ENCODE measurements at regions not wholly inside any gene's neighbourhood (a gene's known extent, or its start where the extent isn't known, plus 50 kb on each side); places are given as distances from the start of the nearest gene placed in this dataset.
"Not testable (repeated sequence)": the region's sequence is repeated elsewhere in the genome, so short reads cannot be mapped to it uniquely, and the experiment has no call there.

DNA sequence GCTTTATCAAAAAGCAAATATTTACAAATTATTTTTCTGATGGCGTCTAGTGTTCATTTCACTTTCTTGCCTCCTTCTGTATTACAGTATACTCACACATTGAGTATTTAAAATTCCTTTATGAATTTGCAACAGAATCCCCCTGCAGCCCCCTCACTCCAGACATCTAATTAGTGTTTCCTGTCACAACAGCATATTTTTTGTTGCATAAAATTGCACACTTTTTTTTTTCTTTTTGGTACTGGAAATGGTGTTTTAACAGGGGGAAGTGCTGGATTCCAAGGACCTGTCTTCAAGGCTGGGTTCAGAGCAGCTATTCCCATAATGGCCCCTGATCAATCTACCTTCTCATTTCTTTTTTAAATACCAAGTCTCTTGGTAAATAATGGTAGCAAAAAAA lies 184.3 kb upstream of the HMCN1 start:
- DNase-seq (ENCODE audit: low read depth in 1 of 2, low spot score in 1 of 2): no peak

DNA sequence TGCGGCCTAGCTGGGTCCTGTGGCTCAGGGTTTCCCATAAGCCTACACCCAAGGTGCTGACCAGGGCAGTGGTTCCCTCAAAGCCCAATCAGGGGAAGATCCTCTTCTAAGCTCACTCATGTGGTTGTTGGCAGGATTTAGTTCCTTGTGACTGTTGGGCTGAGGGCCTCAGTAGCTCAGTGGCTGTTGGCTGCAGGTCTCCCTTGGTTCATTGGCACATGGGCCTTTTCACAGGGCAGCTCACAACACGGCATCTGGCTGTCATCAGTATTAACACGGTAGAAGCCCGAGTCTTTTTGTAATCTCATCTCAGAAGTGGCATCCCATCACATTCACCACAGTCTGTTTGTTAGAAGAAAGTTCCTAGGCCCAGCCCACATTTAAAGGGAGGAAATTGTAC lies 188.2 kb upstream of the HMCN1 start:
- DNase-seq (ENCODE audit: low read depth in 1 of 2, low spot score in 1 of 2): no peak

DNA sequence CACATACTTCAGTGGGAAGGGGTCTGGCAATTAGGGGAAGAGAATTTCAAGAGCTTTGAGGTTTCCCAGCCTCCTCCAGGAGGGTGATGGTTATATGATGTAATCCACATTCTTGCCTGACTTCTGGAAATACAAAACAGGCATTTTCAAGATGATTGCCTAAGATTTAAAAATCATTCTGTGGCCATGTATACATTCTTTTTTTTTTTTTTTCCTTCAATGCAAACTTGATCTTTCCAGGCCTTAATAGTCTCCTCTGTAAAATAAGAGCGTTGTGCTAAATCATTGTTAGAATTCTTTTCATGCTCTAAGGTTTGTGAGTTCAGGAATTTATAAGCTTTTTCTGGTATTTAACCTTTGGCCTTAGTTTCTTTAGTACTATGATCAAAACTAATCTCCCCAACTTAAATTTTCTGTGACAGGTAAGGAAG lies 192.3 kb upstream of the HMCN1 start:
- no peak for DNase-seq (ENCODE audit: low read depth in 1 of 2, low spot score in 1 of 2)

DNA sequence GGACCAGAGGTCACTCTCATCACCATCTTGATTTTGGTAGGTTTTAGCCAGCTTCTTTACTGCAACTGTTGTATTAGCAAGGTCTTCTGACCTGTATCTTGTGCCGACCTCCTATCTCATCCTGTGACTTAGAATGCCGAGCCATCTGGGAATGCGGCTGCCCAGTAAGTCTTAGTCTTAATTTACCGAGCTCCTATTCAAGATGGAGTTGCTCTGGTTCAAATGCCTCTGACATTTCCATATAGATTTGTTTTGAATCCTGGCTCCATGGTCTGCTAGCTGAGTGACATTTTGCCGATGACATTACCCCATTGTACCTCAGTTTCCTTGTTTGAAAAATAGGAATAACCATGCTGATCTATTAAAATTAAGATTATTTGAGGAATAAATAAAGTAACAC lies 193.9 kb upstream of the HMCN1 start:
- DNase-seq (ENCODE audit: low read depth in 1 of 2, low spot score in 1 of 2): no peak

DNA sequence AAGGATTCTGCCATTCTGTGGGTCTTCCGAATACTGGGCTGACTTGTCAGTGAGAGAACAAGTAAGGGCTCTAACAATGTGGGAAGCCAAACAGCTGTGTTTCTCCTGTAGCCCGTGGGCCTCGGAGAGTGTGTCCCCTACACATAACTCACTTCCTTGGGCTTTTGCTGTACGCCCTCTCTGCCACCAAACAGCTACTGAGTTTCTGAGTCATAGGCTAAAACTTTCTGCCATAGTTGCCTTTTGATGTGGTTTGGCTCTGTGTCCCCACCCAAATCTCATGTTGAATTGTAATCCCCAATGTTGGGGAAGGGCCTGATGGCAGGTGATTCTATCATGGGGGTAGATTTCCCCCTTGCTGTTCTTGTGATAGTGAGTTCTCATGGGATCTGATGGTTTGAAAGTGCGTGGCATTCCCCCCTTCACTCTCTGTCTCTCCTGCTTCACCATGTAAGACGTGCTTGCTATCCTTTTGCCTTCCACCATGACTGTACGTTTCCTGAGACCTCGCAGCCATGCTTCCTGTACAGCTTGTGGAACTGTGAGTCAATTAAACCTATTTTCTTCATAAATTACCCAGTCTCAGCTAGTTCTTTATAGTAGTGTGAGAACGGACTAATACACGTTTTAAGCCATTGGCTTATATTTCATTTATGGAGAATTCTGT lies 194.8 kb upstream of the HMCN1 start:
- no peak for DNase-seq (ENCODE audit: low read depth in 1 of 2, low spot score in 1 of 2)

DNA sequence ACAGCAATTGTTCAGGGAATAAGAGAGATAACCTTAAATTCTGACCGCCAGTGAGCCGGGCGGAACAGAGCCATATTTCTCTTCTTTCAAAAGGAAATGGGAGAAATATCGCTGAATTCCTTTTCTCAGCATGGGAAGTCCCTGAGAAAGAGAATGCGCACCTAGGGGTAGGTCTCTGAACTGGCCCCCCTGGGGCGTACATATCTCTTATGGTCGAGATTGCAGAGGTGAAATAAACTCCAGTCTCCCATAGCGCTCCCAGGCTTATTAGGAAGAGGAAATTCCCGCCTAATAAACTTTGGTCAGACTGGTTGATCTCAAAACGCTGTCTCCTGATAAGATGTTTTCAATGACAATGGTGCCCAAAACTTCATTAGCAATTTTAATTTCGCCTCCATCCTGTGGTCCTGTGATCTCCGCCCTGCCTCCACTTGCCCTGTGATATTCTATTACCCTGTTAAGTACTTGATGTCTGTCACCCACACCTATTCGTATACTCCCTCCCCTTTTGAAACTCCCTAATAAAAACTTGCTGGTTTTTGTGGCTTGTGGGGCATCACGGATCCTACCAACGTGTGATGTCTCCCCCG lies 195.8 kb upstream of the HMCN1 start:
- DNase-seq (ENCODE audit: low read depth in 1 of 2, low spot score in 1 of 2): not testable (repeated sequence)

DNA sequence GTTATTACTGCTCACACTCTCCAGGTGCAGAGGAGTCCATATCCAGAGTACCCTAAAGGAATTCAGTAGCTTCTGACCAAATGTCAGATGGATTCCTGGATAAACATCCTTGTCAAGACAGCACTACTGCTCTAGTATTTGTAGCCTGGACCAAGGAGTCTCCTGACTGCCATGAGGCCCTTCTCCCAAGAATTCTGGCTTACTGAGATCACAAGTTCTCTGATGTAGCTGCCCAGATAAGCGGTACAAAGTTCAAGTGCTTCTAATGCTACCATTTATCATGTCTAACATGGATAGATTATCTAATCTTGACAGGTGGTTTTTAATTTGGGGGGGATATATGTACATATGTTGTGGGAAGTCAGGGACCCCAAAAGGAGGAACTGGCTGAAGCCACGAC lies 196.6 kb upstream of the HMCN1 start:
- DNase-seq (ENCODE audit: low read depth in 1 of 2, low spot score in 1 of 2): no peak

DNA sequence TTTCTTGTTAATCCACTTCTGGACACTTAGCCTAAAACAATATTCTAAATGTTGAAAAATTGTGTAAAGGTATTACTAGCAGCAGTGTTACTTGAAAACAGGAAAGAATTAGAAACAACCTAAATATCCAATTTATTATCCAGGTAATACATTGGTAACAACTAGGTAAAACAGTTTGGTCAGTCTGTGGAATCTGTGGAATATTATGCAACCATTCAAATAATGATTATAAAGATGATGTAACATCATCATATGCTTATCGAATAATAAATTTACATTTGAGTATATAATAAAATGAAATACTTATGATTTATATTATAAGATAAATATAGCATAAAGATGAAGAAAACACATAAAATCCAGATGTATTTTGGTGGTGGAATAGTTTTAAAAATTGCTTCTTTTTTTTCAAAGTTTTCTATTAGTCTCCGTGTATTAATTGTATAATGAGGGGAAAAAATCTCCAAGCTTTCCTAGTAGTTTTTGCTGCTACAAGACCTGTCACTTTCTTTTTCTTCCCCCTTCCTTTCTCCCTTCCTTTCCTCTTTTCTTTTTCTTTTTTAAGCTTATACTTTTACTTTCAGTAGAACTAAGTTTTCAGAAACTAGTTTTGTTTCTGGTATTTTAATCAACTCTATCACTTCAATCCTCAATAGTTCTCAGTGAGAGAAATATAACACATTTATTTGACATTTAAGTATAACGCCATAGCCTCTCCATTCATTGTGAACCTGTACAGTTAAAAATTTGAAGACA lies 197.8 kb upstream of the HMCN1 start:
- no peak for DNase-seq (ENCODE audit: low read depth in 1 of 2, low spot score in 1 of 2)

DNA sequence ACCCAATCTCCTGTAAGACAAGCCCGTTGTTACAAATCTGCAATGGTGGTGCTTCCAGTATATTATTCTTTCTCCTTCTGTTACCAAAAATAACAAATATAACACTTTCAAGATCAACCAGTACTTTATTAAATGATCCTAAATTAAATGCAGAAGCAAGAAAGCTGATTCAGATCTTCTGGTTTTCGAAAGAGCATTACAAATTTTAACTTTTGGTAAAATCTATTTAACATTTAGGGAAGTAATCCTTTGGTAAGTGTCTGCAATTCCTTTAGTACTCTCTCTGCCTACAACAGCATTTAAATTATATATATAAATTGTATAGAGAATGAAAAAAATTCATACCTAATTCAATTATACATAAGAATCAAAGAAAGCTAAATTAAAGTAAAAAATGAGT lies 198.6 kb upstream of the HMCN1 start:
- DNase-seq (ENCODE audit: low read depth in 1 of 2, low spot score in 1 of 2): no peak

DNA sequence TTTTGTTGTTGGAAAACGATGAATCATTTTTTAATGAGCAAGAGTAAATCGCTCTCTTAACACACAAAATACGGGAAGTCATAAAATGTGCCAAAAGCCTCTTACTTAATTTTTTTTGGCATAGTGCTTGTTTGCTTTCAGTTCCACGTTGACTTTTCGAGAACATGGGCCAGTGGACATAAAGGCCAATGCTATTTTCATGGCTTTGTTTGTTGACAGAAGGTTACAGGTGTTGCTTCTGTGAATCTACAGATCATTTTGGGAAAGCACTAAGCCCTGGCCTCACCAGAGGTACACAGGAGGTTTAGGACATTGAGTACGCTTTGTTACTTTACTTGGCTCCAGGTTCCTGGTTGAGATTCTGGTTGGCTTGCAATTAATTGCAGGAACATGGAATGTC lies 199.4 kb upstream of the HMCN1 start:
- DNase-seq (ENCODE audit: low read depth in 1 of 2, low spot score in 1 of 2): no peak

DNA sequence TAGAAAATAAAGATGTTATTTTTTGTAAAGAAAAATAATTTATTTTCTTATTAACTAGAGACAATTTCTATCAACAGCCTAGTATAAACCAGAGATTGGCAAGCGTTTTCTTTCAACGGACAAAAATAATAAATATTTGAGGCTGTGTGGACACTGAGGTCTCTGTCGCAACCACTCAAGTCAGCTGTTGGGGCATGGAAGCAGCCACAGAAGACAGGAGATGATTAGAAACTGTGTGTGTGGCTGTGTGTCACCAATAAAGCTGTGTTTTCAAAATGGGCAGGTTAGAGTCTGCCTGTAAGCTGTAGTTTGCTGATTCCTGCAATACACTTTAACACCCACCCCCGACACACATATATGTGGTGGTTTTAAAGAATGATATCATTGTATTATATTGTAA lies 200.6 kb upstream of the HMCN1 start:
- no peak for DNase-seq (ENCODE audit: low read depth in 1 of 2, low spot score in 1 of 2)

DNA sequence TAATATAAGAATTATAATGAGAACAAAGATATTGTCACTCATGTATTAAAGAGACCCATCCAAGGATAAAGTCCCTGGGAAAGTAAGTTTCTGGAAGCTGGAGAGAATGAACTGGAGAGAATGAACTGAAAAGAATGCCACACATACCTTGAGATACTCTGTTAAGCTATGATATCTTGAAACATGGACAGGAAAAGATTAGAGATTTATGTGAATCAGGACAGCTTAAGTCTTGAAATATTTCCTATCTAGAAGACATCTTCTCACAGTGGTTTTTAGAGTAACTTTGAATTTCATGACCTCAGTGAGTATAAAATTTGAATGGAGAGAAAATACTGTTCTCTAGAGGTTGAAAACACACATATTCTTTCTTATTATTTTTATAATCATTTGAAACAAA lies 201.3 kb upstream of the HMCN1 start:
- DNase-seq (ENCODE audit: low read depth in 1 of 2, low spot score in 1 of 2): no peak

DNA sequence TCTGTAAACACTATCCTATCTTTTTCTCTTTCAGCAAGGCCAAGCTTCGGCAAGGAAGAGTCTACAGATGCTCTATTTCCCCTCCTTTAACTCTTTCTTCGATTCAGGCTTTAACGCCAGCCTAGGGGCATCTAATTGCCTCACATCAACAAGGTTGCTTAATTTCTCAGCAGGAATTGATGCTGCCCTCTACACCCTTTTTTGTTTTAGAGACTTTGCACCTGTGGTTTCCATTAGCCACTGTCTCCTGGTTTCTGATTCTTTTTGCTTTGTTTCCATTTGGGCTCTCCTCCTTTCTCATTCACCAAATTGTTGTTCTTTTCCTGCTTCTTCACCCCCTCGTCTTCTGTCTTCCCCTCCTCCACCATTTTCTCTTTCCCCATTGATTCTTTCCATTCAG lies 202.4 kb upstream of the HMCN1 start:
- DNase-seq (ENCODE audit: low read depth in 1 of 2, low spot score in 1 of 2): no peak

DNA sequence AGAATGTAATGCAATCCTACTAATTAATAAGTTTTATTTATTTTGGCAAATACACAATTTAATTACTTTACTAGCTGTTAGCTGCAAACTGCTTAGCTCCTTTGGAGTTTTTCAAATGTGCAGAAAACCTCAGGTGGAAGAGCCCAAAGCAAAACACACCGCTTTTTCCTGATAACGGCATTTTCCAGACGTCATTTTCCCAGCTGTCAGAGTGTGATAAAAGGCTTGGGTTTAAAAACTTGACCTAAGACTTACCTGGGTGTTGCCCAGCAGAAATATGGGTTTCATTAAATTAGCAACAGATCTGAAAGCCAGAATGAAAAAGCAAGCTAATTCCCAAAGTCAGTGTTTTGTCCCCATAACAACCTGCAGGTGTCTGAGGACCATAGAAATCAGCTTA lies 204.0 kb upstream of the HMCN1 start:
- DNase-seq (ENCODE audit: low read depth in 1 of 2, low spot score in 1 of 2): no peak

DNA sequence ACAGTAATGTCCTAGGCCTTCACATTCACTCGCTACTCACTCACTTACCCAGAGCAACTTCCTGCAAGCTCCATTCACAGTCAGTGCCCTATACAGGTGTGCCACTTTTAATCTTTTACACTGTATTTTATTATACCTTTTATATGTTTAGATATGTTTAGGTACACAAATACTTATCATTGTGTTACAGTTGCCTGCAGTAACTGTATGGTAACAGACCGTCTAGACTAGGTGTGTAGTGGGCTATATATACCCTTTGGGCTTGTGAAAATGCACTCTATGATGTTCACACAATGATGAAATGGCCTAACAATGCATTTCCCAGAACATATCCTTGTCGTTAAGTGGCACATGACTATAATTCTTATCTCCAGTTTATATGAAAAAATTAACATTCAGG lies 204.5 kb upstream of the HMCN1 start:
- no peak for DNase-seq (ENCODE audit: low read depth in 1 of 2, low spot score in 1 of 2)

DNA sequence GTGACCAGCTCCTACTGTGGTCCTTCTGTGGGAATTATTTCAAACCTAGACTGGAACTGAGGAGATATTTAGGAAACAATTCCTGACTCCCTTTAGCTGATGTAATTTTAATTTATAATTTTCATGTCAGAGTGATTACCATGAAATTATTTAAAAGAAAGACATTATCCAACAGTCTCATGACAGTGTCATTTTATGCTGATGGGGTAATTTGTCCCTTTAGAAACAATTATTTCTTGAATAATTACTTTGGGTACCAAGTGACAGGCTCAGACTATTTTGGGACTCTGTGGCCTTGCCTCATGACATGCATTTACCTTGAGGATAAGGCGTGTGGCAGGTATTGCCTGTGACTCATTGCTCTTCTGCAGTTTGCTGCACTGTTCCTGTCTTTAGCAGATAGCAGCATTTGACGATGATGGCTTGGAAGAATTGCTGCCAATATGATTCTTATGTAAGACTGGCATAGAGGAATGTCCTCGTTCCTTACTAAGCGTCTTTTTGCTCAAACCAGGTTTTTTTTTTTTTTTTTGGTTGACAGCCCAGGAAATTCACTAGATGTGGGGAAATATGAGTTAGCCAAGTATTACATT lies 206.0 kb upstream of the HMCN1 start:
- DNase-seq (ENCODE audit: low read depth in 1 of 2, low spot score in 1 of 2): no peak

DNA sequence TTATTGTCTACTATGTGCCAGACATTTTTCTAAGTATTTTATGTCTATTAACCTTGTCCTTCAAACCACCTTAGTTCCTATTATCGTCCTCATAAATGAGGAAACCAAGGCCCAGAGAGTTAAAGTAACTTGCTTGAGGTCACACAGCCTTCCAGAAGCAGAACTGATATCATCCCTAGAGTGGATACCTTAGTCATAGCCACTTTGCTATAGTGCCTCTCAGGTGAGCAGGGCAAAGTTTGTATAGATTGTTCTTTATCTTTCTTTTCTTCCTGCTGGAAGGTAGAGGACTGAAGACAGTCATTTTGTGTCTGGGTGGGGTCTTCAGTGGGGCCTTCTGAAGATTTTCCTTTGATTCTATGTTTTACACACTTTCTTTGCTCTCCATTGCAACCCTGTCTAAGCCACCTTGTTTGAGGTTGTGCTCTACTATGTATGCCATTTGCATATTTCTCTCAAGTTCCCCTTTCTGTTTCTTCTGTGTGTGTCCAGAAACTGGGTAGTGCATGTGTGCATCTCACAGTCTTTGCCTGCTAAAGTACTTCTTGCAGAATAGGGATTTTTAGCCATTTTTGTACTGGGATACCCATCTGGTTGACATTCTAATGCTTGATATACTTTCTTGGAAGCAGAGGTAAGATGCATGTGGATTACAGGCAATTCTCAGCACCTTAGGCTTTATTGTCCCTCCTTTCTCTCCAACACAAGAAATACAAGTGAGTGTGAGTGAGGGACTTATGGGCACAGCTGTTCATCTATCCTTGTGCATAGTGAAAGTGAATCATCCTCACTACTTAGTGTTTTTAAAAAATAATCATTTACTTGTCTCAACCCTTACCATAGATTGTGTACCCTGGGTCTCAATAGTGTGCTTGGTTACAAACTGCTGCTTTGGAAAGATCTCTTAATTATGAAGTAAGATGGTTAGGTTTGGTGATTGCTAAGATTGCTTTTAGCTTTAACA lies 207.6 kb upstream of the HMCN1 start:
- DNase-seq (ENCODE audit: low read depth in 1 of 2, low spot score in 1 of 2): no peak

DNA sequence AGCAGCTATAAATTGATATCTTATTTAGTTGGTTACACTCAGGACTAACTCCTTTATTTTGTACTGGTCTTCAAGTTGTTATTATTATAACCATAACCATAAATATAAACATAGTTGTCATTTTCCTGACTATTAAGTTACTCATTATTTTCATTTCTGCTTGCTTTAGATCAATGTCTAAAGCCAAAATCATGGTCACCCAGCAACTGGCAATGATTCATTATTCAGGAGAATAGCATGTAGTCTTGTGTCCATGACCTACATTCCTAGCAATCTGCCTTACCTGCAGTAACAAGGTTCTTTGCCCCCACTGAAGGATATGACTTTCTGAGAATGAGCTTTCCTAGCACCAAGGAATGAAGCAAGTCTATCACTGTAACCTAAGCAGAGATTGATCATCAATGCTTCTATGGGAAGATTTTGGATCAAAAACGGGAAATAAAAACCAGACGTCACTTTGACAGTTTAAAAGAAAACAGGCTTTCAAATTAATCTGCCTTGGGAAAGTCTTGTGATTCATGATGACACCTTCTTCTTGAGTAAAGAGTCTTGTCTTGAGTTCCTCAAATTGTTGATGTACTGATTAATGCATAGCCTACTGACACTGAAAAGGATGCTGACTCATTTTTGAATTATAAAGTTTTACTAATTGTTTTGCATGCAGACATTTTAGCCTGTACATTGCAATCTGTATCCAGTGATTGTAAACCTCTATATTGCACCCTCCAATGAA lies 203.3 kb upstream of the IVNS1ABP start:
- DNase-seq (ENCODE audit: low read depth in 1 of 2, low spot score in 1 of 2): no peak

DNA sequence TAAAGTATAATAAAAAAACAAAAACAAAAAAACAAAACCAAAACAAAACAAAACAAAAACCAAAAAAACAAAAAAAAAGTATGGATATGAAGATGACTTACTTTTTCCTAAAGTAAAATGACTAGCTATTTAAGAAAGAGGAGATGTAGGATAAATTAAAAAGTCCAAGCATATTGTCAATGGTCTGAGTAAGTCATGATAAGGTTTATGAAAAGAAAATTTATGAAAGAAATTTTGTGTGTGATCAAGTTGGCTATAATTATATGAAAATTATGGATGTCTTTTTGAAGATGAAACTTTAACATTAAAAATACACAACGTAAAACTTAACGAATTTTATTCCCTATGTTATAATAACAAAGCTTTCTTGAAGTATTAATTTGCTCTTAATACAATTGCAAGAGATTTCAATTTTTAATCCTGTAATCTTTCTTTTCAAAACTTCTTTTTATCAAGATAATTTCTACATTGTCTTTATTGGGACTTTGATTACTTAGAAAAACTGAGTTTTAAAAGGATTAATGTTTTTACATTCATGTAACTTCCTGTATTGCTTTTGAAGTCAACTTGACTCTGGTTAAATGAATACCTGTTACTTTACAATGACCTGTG lies 200.9 kb upstream of the IVNS1ABP start:
- DNase-seq (ENCODE audit: low read depth in 1 of 2, low spot score in 1 of 2): no peak

DNA sequence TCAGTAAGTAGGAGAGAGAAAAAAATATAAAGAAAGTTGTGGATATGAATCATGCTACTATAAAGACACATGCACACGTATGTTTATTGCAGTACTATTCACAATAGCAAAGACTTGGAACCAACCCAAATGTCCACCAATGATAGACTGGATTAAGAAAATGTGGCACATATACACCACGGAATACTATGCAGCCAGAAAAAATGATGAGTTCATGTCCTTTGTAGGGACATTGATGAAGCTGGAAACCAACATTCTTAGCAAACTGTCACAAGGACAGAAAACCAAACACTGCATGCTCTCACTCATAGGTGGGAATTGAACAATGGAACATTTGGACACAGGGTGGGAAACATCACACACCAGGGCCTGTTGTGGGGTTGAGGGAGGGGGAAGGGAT lies 200.3 kb upstream of the IVNS1ABP start:
- not testable (repeated sequence) for DNase-seq (ENCODE audit: low read depth in 1 of 2, low spot score in 1 of 2)

Measured in stimulated activated CD4-positive, alpha-beta T cell treated with anti-CD3 and anti-CD28 coated beads, Interleukin-15, amount 100 ng/mL, for 1 hour (primary cell).